ENCODE measurements at regions not wholly inside any gene's neighbourhood (a gene's known extent, or its start where the extent isn't known, plus 50 kb on each side); places are given as distances from the start of the nearest gene placed in this dataset.

GRCh38 chr2:120440521-120441350 is 94.8 kb downstream of the INHBB start:
- H3K27ac ChIP-seq (ENCODE audit: low read depth, low read length): no peak overlapping the region
- peak; percentile 81 for DNase-seq (ENCODE audit: insufficient read length, low spot score, missing footprints)
- H3K79me2 ChIP-seq (ENCODE audit: insufficient read depth, low read length): no peaks in the 10 kb centered on the region
- H3K4me1 ChIP-seq (ENCODE audit: insufficient read depth, low read length): peaks cover 7% of the 10 kb centered on the region
- peaks cover 27% of the 10 kb centered on the region for H3K27me3 ChIP-seq (ENCODE audit: insufficient read depth, low read length)
- no peaks in the 10 kb centered on the region for H4K20me1 ChIP-seq (ENCODE audit: insufficient read depth, low read length)
- no peak overlapping the region for H2AFZ ChIP-seq (ENCODE audit: low read length)
- TF ChIP-seq, protein P1, sequence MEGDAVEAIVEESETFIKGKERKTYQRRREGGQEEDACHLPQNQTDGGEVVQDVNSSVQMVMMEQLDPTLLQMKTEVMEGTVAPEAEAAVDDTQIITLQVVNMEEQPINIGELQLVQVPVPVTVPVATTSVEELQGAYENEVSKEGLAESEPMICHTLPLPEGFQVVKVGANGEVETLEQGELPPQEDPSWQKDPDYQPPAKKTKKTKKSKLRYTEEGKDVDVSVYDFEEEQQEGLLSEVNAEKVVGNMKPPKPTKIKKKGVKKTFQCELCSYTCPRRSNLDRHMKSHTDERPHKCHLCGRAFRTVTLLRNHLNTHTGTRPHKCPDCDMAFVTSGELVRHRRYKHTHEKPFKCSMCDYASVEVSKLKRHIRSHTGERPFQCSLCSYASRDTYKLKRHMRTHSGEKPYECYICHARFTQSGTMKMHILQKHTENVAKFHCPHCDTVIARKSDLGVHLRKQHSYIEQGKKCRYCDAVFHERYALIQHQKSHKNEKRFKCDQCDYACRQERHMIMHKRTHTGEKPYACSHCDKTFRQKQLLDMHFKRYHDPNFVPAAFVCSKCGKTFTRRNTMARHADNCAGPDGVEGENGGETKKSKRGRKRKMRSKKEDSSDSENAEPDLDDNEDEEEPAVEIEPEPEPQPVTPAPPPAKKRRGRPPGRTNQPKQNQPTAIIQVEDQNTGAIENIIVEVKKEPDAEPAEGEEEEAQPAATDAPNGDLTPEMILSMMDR (IDR thresholded peaks at IDR 0.05; ENCODE audit: extremely low read depth, low read depth, low read length): no peak
- no peaks in the 10 kb centered on the region for H3K9me3 ChIP-seq (ENCODE audit: low read depth, low read length)
- H3K4me3 ChIP-seq (ENCODE audit: insufficient read depth, low read length): no peak overlapping the region
- no peak overlapping the region for H3K4me2 ChIP-seq (ENCODE audit: insufficient read depth, low read length)
- H3K36me3 ChIP-seq (ENCODE audit: insufficient read depth, low read length): no peaks in the 10 kb centered on the region

DNA sequence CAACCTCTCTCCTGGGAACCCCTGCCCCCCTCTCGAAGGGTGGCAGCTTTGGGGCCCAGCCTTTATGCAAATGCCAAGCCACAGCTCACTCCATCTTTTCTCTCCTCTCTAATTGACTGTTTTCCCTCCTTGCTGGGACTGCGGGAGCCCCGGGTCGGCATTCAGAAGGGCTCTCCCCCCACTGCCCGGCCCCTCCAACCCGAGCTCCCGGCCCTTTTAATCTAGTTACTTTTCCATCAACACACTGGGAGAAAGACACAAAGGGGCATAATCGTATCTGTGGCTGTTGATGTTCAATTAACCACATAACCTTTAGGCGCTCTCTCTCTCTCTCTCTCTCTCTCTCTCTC is 95.4 kb downstream of the INHBB start:
- no peaks in the 10 kb centered on the region for H3K36me3 ChIP-seq (ENCODE audit: insufficient read depth, low read length)
- H2AFZ ChIP-seq (ENCODE audit: low read length): no peak overlapping the region
- peaks cover 27% of the 10 kb centered on the region for H3K27me3 ChIP-seq (ENCODE audit: insufficient read depth, low read length)
- no peak overlapping the region for H3K4me2 ChIP-seq (ENCODE audit: insufficient read depth, low read length)
- H3K4me1 ChIP-seq (ENCODE audit: insufficient read depth, low read length): peaks cover 7% of the 10 kb centered on the region
- DNase-seq (ENCODE audit: insufficient read length, low spot score, missing footprints): peak; percentile 75
- no peaks in the 10 kb centered on the region for H3K79me2 ChIP-seq (ENCODE audit: insufficient read depth, low read length)
- no peaks in the 10 kb centered on the region for H4K20me1 ChIP-seq (ENCODE audit: insufficient read depth, low read length)
- TF ChIP-seq, protein P1 (IDR thresholded peaks at IDR 0.05; ENCODE audit: extremely low read depth, low read depth, low read length): no peak
- H3K9me3 ChIP-seq (ENCODE audit: low read depth, low read length): no peaks in the 10 kb centered on the region
- no peak overlapping the region for H3K4me3 ChIP-seq (ENCODE audit: insufficient read depth, low read length)
- H3K27ac ChIP-seq (ENCODE audit: low read depth, low read length): no peak overlapping the region

DNA sequence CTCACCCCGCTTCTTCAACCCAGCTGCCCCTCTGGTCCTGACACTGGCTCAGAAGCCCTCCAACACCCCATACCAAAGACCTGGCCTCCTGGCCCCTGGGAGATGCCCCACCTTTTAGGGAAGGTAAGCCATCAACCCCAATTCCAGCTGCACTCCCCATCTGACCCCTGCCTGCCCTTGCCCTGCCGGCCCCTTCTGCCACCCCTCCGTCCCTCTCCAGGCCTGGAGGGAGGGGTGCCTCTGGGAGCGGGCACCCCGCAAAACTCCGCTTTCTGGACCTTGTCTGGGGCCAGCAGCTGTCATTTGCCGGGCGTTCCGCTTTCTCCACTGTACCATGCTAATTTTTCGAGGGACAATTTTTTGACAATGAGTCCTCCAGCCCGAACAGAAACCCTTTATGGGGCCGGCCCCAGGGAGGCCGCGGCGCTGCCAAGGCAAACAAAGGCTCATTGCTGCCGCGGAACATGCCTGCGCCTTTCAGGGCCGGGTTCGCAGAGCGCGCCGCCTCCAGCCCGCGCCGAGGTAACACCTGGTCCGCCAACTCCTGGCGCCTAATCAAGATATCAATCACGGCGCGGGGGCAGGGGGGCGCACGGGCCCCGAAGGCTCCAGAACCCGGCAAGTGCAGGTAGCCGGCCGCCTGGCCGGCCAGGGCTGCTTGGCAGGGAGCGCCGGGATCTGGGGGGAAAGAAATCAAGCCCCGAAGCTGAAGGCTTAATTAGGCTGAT is 96.0 kb downstream of the INHBB start:
- peak overlapping the region; percentile 77 for H3K4me2 ChIP-seq (ENCODE audit: insufficient read depth, low read length)
- no peak overlapping the region for H3K27ac ChIP-seq (ENCODE audit: low read depth, low read length)
- H3K4me1 ChIP-seq (ENCODE audit: insufficient read depth, low read length): peaks cover 7% of the 10 kb centered on the region
- peaks cover 27% of the 10 kb centered on the region for H3K27me3 ChIP-seq (ENCODE audit: insufficient read depth, low read length)
- H4K20me1 ChIP-seq (ENCODE audit: insufficient read depth, low read length): no peaks in the 10 kb centered on the region
- H3K4me3 ChIP-seq (ENCODE audit: insufficient read depth, low read length): peak overlapping the region; percentile 65
- peak; percentile 98 for DNase-seq (ENCODE audit: insufficient read length, low spot score, missing footprints)
- TF ChIP-seq, protein P1 (IDR thresholded peaks at IDR 0.05; ENCODE audit: extremely low read depth, low read depth, low read length): no peak
- H3K9me3 ChIP-seq (ENCODE audit: low read depth, low read length): no peaks in the 10 kb centered on the region
- H3K36me3 ChIP-seq (ENCODE audit: insufficient read depth, low read length): no peaks in the 10 kb centered on the region
- H3K79me2 ChIP-seq (ENCODE audit: insufficient read depth, low read length): no peaks in the 10 kb centered on the region
- no peak overlapping the region for H2AFZ ChIP-seq (ENCODE audit: low read length)

- H3K79me2 ChIP-seq (ENCODE audit: insufficient read depth, low read length): no peaks in the 10 kb centered on the region
- peak; percentile 81 for DNase-seq (ENCODE audit: insufficient read length, low spot score, missing footprints)
- peaks cover 27% of the 10 kb centered on the region for H3K27me3 ChIP-seq (ENCODE audit: insufficient read depth, low read length)
- no peak overlapping the region for H3K27ac ChIP-seq (ENCODE audit: low read depth, low read length)
- H2AFZ ChIP-seq (ENCODE audit: low read length): peak overlapping the region; percentile 25
- peak overlapping the region; percentile 77 for H3K4me2 ChIP-seq (ENCODE audit: insufficient read depth, low read length)
- no peaks in the 10 kb centered on the region for H3K36me3 ChIP-seq (ENCODE audit: insufficient read depth, low read length)
- H3K4me1 ChIP-seq (ENCODE audit: insufficient read depth, low read length): peaks cover 7% of the 10 kb centered on the region
- no peaks in the 10 kb centered on the region for H4K20me1 ChIP-seq (ENCODE audit: insufficient read depth, low read length)
- TF ChIP-seq, protein P1 (IDR thresholded peaks at IDR 0.05; ENCODE audit: extremely low read depth, low read depth, low read length): no peak
- peak overlapping the region; percentile 65 for H3K4me3 ChIP-seq (ENCODE audit: insufficient read depth, low read length)
- no peaks in the 10 kb centered on the region for H3K9me3 ChIP-seq (ENCODE audit: low read depth, low read length)
These were observed 96.6 kb downstream of the INHBB start for GRCh38 chr2:120442541-120442922.
